SIG-M5 (cell line): ENCODE measurements at regions not wholly inside any gene's neighbourhood (a gene's known extent, or its start where the extent isn't known, plus 50 kb on each side); places are given as distances from the start of the nearest gene placed in this dataset.
"Not testable (repeated sequence)": the region's sequence is repeated elsewhere in the genome, so short reads cannot be mapped to it uniquely, and the experiment has no call there.

ENCODE experiments used
- DNase-seq: peaks from one replicate; lab custom pipeline; 2025; lab: John Stamatoyannopoulos, UW

- DNase-seq, result no peak
Measured at GRCh38 chr7:112540839-112541577, 60.2 kb downstream of the LSMEM1 start.

- no peak for DNase-seq
Measured at GRCh38 chr7:112546723-112547513, 66.1 kb downstream of the LSMEM1 start.

GRCh38 chr7:112547916-112548315, 67.1 kb downstream of the LSMEM1 start:
- no peak for DNase-seq

GRCh38 chr7:112550468-112551060, 69.8 kb downstream of the LSMEM1 start:
- DNase-seq, result peak; percentile 28

GRCh38 chr7:112551521-112551920, 70.7 kb downstream of the LSMEM1 start:
- DNase-seq, result not testable (repeated sequence)

GRCh38 chr7:112554591-112554990, 73.8 kb downstream of the LSMEM1 start:
- no peak for DNase-seq

- peak; percentile 2 for DNase-seq
Measured at GRCh38 chr7:112556633-112557032, 75.8 kb downstream of the LSMEM1 start.

GRCh38 chr7:112566442-112567324, 85.9 kb downstream of the LSMEM1 start:
- DNase-seq, result no peak

GRCh38 chr7:112567388-112567787, 86.6 kb downstream of the LSMEM1 start:
- no peak for DNase-seq

- DNase-seq, result no peak
Measured at GRCh38 chr7:112571852-112572607, 91.2 kb downstream of the LSMEM1 start.

GRCh38 chr7:112572669-112573301, 92.0 kb downstream of the LSMEM1 start:
- no peak for DNase-seq

GRCh38 chr7:112573302-112574039, 92.7 kb downstream of the LSMEM1 start:
- no peak for DNase-seq

- no peak for DNase-seq
Measured at GRCh38 chr7:112575864-112576263, 95.1 kb downstream of the LSMEM1 start.

GRCh38 chr7:112579388-112579787, 98.6 kb downstream of the LSMEM1 start:
- no peak for DNase-seq

- DNase-seq, result no peak
Measured at GRCh38 chr7:112580717-112581435, 100.1 kb downstream of the LSMEM1 start.

GRCh38 chr7:112581529-112581928, 100.7 kb downstream of the LSMEM1 start:
- DNase-seq, result no peak

- no peak for DNase-seq
Measured at GRCh38 chr7:112584290-112584689, 103.5 kb downstream of the LSMEM1 start.

GRCh38 chr7:112587504-112587903, 106.7 kb downstream of the LSMEM1 start:
- DNase-seq, result no peak

- not testable (repeated sequence) for DNase-seq
Measured at GRCh38 chr7:112592565-112593263, 111.9 kb downstream of the LSMEM1 start.
